ENCODE measurements at regions not wholly inside any gene's neighbourhood (a gene's known extent, or its start where the extent isn't known, plus 50 kb on each side); places are given as distances from the start of the nearest gene placed in this dataset.

- Histone ChIP-seq H3F3A (ENCODE audit: low read depth) (no peaks in the 10 kb centered on the region), H4K20me1 (ENCODE audit: low read depth) (no peaks in the 10 kb centered on the region), H2AFZ (replicated peaks) (no peak overlapping the region), H3K4me1 (no peaks in the 10 kb centered on the region), H3K27ac (no peak overlapping the region), H3K4me2 (no peak overlapping the region), H3K9me3 (ENCODE audit: low read depth) (no peaks in the 10 kb centered on the region), H3K4me3 (no peak overlapping the region), H3K79me2 (ENCODE audit: low read depth) (no peaks in the 10 kb centered on the region), H3K27me3 (no peaks in the 10 kb centered on the region), H3K9ac (no peak overlapping the region), H3K36me3 (no peaks in the 10 kb centered on the region)
- Mint-ChIP-seq H3K9me3 (peaks cover 11% of the 10 kb centered on the region), H3K36me3 (no peaks in the 10 kb centered on the region), H3K4me1 (no peaks in the 10 kb centered on the region), H3K4me3 (no peak overlapping the region), H3K27me3 (ENCODE audit: insufficient read depth, low read depth) (no peaks in the 10 kb centered on the region), H3K27ac (no peak overlapping the region)
- DNase-seq (ENCODE audit: low spot score), result no peak
- TF ChIP-seq CTCF (IDR thresholded peaks at IDR 0.05), result no peak
- no peak for TF ChIP-seq EZH2phosphoT487 (IDR thresholded peaks at IDR 0.05)
- TF ChIP-seq EZH2 (IDR thresholded peaks at IDR 0.05), result no peak
Measured at GRCh38 chr4:106835919-106836318, 200.2 kb downstream of the DKK2 start.

- Histone ChIP-seq H3K36me3 (no peaks in the 10 kb centered on the region), H3K79me2 (ENCODE audit: low read depth) (no peaks in the 10 kb centered on the region), H3K9ac (no peak overlapping the region), H3K9me3 (ENCODE audit: low read depth) (no peaks in the 10 kb centered on the region), H3F3A (ENCODE audit: low read depth) (no peaks in the 10 kb centered on the region), H2AFZ (replicated peaks) (no peak overlapping the region), H3K4me2 (no peak overlapping the region), H3K4me3 (no peak overlapping the region), H3K4me1 (no peaks in the 10 kb centered on the region), H4K20me1 (ENCODE audit: low read depth) (no peaks in the 10 kb centered on the region), H3K27ac (no peak overlapping the region), H3K27me3 (no peaks in the 10 kb centered on the region)
- Mint-ChIP-seq H3K36me3 (no peaks in the 10 kb centered on the region), H3K27ac (no peak overlapping the region), H3K9me3 (no peaks in the 10 kb centered on the region), H3K4me1 (no peaks in the 10 kb centered on the region), H3K4me3 (no peak overlapping the region), H3K27me3 (ENCODE audit: insufficient read depth, low read depth) (no peaks in the 10 kb centered on the region)
- DNase-seq (ENCODE audit: low spot score), result no peak
- no peak for TF ChIP-seq EZH2 (IDR thresholded peaks at IDR 0.05)
- TF ChIP-seq CTCF (IDR thresholded peaks at IDR 0.05), result no peak
- no peak for TF ChIP-seq EZH2phosphoT487 (IDR thresholded peaks at IDR 0.05)
Measured at GRCh38 chr4:106830879-106831278, 205.2 kb downstream of the DKK2 start.

GRCh38 chr4:106818764-106819163 is 217.3 kb downstream of the DKK2 start:
- Histone ChIP-seq H3K36me3 (no peaks in the 10 kb centered on the region), H3K4me3 (no peak overlapping the region), H3K9me3 (ENCODE audit: low read depth) (no peaks in the 10 kb centered on the region), H3F3A (ENCODE audit: low read depth) (no peaks in the 10 kb centered on the region), H3K27ac (no peak overlapping the region), H3K4me2 (no peak overlapping the region), H3K9ac (no peak overlapping the region), H2AFZ (replicated peaks) (no peak overlapping the region), H3K79me2 (ENCODE audit: low read depth) (no peaks in the 10 kb centered on the region), H3K27me3 (no peaks in the 10 kb centered on the region), H3K4me1 (no peaks in the 10 kb centered on the region), H4K20me1 (ENCODE audit: low read depth) (no peaks in the 10 kb centered on the region)
- H3K4me3 Mint-ChIP-seq, result no peak overlapping the region
- no peaks in the 10 kb centered on the region for H3K27me3 Mint-ChIP-seq (ENCODE audit: insufficient read depth, low read depth)
- no peaks in the 10 kb centered on the region for H3K36me3 Mint-ChIP-seq
- H3K27ac Mint-ChIP-seq, result no peak overlapping the region
- TF ChIP-seq EZH2 (IDR thresholded peaks at IDR 0.05) (no peak), CTCF (IDR thresholded peaks at IDR 0.05) (peak; percentile 6)
- no peak for DNase-seq (ENCODE audit: low spot score)
- peaks cover 9% of the 10 kb centered on the region for H3K9me3 Mint-ChIP-seq
- H3K4me1 Mint-ChIP-seq, result no peaks in the 10 kb centered on the region

GRCh38 chr4:106816496-106816895 is 219.6 kb downstream of the DKK2 start:
- H3K4me1 ChIP-seq, result no peaks in the 10 kb centered on the region
- TF ChIP-seq CTCF (IDR thresholded peaks at IDR 0.05), result no peak
- TF ChIP-seq EZH2phosphoT487 (IDR thresholded peaks at IDR 0.05), result no peak
- TF ChIP-seq EZH2 (IDR thresholded peaks at IDR 0.05), result no peak
- no peak for DNase-seq (ENCODE audit: low spot score)

More at GRCh38 chr4:106816496-106816895, 219.6 kb downstream of the DKK2 start:
- Histone ChIP-seq H3K9ac (no peak overlapping the region), H3K36me3 (no peaks in the 10 kb centered on the region), H2AFZ (replicated peaks) (no peak overlapping the region), H3K9me3 (ENCODE audit: low read depth) (no peaks in the 10 kb centered on the region), H3K79me2 (ENCODE audit: low read depth) (no peaks in the 10 kb centered on the region), H3K27me3 (no peaks in the 10 kb centered on the region), H3K4me3 (no peak overlapping the region), H3K4me2 (no peak overlapping the region), H3F3A (ENCODE audit: low read depth) (no peaks in the 10 kb centered on the region), H3K27ac (no peak overlapping the region), H4K20me1 (ENCODE audit: low read depth) (no peaks in the 10 kb centered on the region)
- H3K36me3 Mint-ChIP-seq, result no peaks in the 10 kb centered on the region
- H3K4me3 Mint-ChIP-seq, result no peak overlapping the region
- no peaks in the 10 kb centered on the region for H3K27me3 Mint-ChIP-seq (ENCODE audit: insufficient read depth, low read depth)
- H3K4me1 Mint-ChIP-seq, result no peaks in the 10 kb centered on the region
- H3K27ac Mint-ChIP-seq, result no peak overlapping the region
- peaks cover 2% of the 10 kb centered on the region for H3K9me3 Mint-ChIP-seq

Measured in neural progenitor cell (in vitro differentiated cells).